Stimulated activated CD8-positive, alpha-beta memory T cell treated with anti-CD3 and anti-CD28 coated beads, Interleukin-7, amount 100 ng/mL, for 24 hours (primary cell): ENCODE measurements at regions not wholly inside any gene's neighbourhood (a gene's known extent, or its start where the extent isn't known, plus 50 kb on each side); places are given as distances from the start of the nearest gene placed in this dataset.

Experiments
- DNase-seq: peaks from one replicate; pipeline ENCODE4 v3.0.0-alpha.2; 2020; ENCODE audit warnings: low read depth

GRCh38 chr3:182214416-182214815, 502.7 kb downstream of the SOX2 start:
- DNase-seq: no peak

- DNase-seq: no peak
These were observed 504.2 kb downstream of the SOX2 start for GRCh38 chr3:182215881-182216280.

- no peak for DNase-seq
These were observed 504.7 kb downstream of the SOX2 start for GRCh38 chr3:182216311-182216970.

GRCh38 chr3:182220013-182220412, 508.3 kb downstream of the SOX2 start:
- DNase-seq: no peak

GRCh38 chr3:182220471-182220870, 508.7 kb downstream of the SOX2 start:
- no peak for DNase-seq

GRCh38 chr3:182226995-182227394, 515.3 kb downstream of the SOX2 start:
- DNase-seq: no peak

- no peak for DNase-seq
These were observed 521.7 kb downstream of the SOX2 start for GRCh38 chr3:182233405-182233804.

- no peak for DNase-seq
These were observed 522.2 kb downstream of the SOX2 start for GRCh38 chr3:182233957-182234356.

GRCh38 chr3:182234881-182235280, 523.2 kb downstream of the SOX2 start:
- DNase-seq: no peak

GRCh38 chr3:182235504-182235903, 523.8 kb downstream of the SOX2 start:
- DNase-seq: no peak

- no peak for DNase-seq
These were observed 526.4 kb downstream of the SOX2 start for GRCh38 chr3:182238126-182238525.

GRCh38 chr3:182239316-182239715, 527.6 kb downstream of the SOX2 start:
- DNase-seq: no peak

GRCh38 chr3:182240474-182240873, 528.7 kb downstream of the SOX2 start:
- no peak for DNase-seq

- no peak for DNase-seq
These were observed 529.6 kb downstream of the SOX2 start for GRCh38 chr3:182241196-182241765.

GRCh38 chr3:182241766-182242488, 530.2 kb downstream of the SOX2 start:
- no peak for DNase-seq

- DNase-seq: no peak
These were observed 530.8 kb downstream of the SOX2 start for GRCh38 chr3:182242489-182242942.

- no peak for DNase-seq
These were observed 531.9 kb downstream of the SOX2 start for GRCh38 chr3:182243625-182244024.

GRCh38 chr3:182244222-182244971, 532.7 kb downstream of the SOX2 start:
- no peak for DNase-seq

- DNase-seq: no peak
These were observed 533.3 kb downstream of the SOX2 start for GRCh38 chr3:182245059-182245458.

- DNase-seq: no peak
These were observed 535.1 kb downstream of the SOX2 start for GRCh38 chr3:182246870-182247269.

GRCh38 chr3:182248349-182248880, 536.7 kb downstream of the SOX2 start:
- no peak for DNase-seq

GRCh38 chr3:182252802-182253201, 540.5 kb upstream of the ATP11B start:
- DNase-seq: no peak
